ENCODE measurements at regions not wholly inside any gene's neighbourhood (a gene's known extent, or its start where the extent isn't known, plus 50 kb on each side); places are given as distances from the start of the nearest gene placed in this dataset.

- no peak overlapping the region for H3K4me3 ChIP-seq (replicated peaks; ENCODE audit: low read depth, low read length)
- no peak for DNase-seq (ENCODE audit: extremely low read depth, low read depth)
- no peak for TF ChIP-seq CTCF (IDR thresholded peaks at IDR 0.05; ENCODE audit: low read depth, low read length, missing control alignments)
These were observed 709.0 kb upstream of the ARGLU1 start for GRCh38 chr13:107276936-107277335.

GRCh38 chr13:107275945-107276614 is 708.1 kb upstream of the ARGLU1 start:
- no peak for TF ChIP-seq CTCF (IDR thresholded peaks at IDR 0.05; ENCODE audit: low read depth, low read length, missing control alignments)
- H3K4me3 ChIP-seq (replicated peaks; ENCODE audit: low read depth, low read length): no peak overlapping the region
- no peak for DNase-seq (ENCODE audit: extremely low read depth, low read depth)

GRCh38 chr13:107275312-107275711 is 707.4 kb upstream of the ARGLU1 start:
- no peak for DNase-seq (ENCODE audit: extremely low read depth, low read depth)
- H3K4me3 ChIP-seq (replicated peaks; ENCODE audit: low read depth, low read length): no peak overlapping the region
- TF ChIP-seq CTCF (IDR thresholded peaks at IDR 0.05; ENCODE audit: low read depth, low read length, missing control alignments): no peak

GRCh38 chr13:107271227-107271626 is 703.3 kb upstream of the ARGLU1 start:
- TF ChIP-seq CTCF (IDR thresholded peaks at IDR 0.05; ENCODE audit: low read depth, low read length, missing control alignments): no peak
- DNase-seq (ENCODE audit: extremely low read depth, low read depth): no peak
- H3K4me3 ChIP-seq (replicated peaks; ENCODE audit: low read depth, low read length): no peak overlapping the region

- TF ChIP-seq CTCF (IDR thresholded peaks at IDR 0.05; ENCODE audit: low read depth, low read length, missing control alignments): no peak
- no peak for DNase-seq (ENCODE audit: extremely low read depth, low read depth)
- no peak overlapping the region for H3K4me3 ChIP-seq (replicated peaks; ENCODE audit: low read depth, low read length)
These were observed 698.7 kb upstream of the ARGLU1 start for GRCh38 chr13:107266657-107267056.

- no peak overlapping the region for H3K4me3 ChIP-seq (replicated peaks; ENCODE audit: low read depth, low read length)
- TF ChIP-seq CTCF (IDR thresholded peaks at IDR 0.05; ENCODE audit: low read depth, low read length, missing control alignments): no peak
- no peak for DNase-seq (ENCODE audit: extremely low read depth, low read depth)
These were observed 690.8 kb upstream of the ARGLU1 start for GRCh38 chr13:107258599-107259187.
